NB4 (cell line): ENCODE measurements at regions not wholly inside any gene's neighbourhood (a gene's known extent, or its start where the extent isn't known, plus 50 kb on each side); places are given as distances from the start of the nearest gene placed in this dataset.

Experiments
- DNase-seq: peaks from one replicate; pipeline ENCODE4 v3.0.0; 2010; ENCODE audit warnings: low read depth
- H3K4me3 ChIP-seq: one replicate; pipeline ENCODE4 v1.5.1; 2011; ENCODE audit warnings: mild to moderate bottlenecking, low read depth, low read length, moderate library complexity
- CTCF ChIP-seq: IDR thresholded peaks from one replicate; pipeline ENCODE4 v1.5.1; 2012; ENCODE audit warnings: low read depth, low read length
- MAX ChIP-seq: IDR thresholded peaks from 2 replicates; pipeline ENCODE4 v1.6.1; 2011; ENCODE audit warnings: low read depth, low read length
- MYC ChIP-seq: IDR thresholded peaks from 2 replicates; pipeline ENCODE4 v1.6.1; 2011; ENCODE audit warnings: low read depth, low read length
- POLR2A ChIP-seq: IDR thresholded peaks from 2 replicates; pipeline ENCODE4 v1.6.1; 2011; ENCODE audit warnings: mild to moderate bottlenecking; ENCODE audit not compliant: insufficient read length; ENCODE audit errors: extremely low read depth

GRCh38 chr3:144363856-144364255 lies 392.2 kb downstream of the DIPK2A start:
- no peak for DNase-seq
- no peak overlapping the region for H3K4me3 ChIP-seq
- no peak for TF ChIP-seq MYC
- TF ChIP-seq POLR2A, result no peak
- no peak for TF ChIP-seq CTCF
- no peak for TF ChIP-seq MAX

GRCh38 chr3:144364737-144365136 lies 393.1 kb downstream of the DIPK2A start:
- DNase-seq, result no peak
- TF ChIP-seq MAX (no peak), POLR2A (no peak), CTCF (no peak), MYC (no peak)
- no peak overlapping the region for H3K4me3 ChIP-seq

- DNase-seq, result no peak
- no peak overlapping the region for H3K4me3 ChIP-seq
- no peak for TF ChIP-seq POLR2A
These were observed 397.7 kb downstream of the DIPK2A start for GRCh38 chr3:144369129-144369879.

GRCh38 chr3:144375088-144375487 lies 403.5 kb downstream of the DIPK2A start:
- H3K4me3 ChIP-seq, result no peak overlapping the region
- TF ChIP-seq POLR2A, result no peak
- TF ChIP-seq MYC, result no peak
- TF ChIP-seq CTCF, result no peak
- TF ChIP-seq MAX, result no peak
- no peak for DNase-seq

- TF ChIP-seq MAX (no peak), CTCF (no peak), MYC (no peak), POLR2A (no peak)
- H3K4me3 ChIP-seq, result no peak overlapping the region
- DNase-seq, result no peak
These were observed 409.2 kb downstream of the DIPK2A start for GRCh38 chr3:144380849-144381248.

GRCh38 chr3:144381607-144382006 lies 410.0 kb downstream of the DIPK2A start:
- no peak overlapping the region for H3K4me3 ChIP-seq
- no peak for DNase-seq
- TF ChIP-seq CTCF, result no peak
- TF ChIP-seq POLR2A, result no peak
- TF ChIP-seq MAX, result no peak
- no peak for TF ChIP-seq MYC
